Uterus (tissue), 3 donors: ENCODE measurements at regions not wholly inside any gene's neighbourhood (a gene's known extent, or its start where the extent isn't known, plus 50 kb on each side); places are given as distances from the start of the nearest gene placed in this dataset.

Source experiments
- DNase-seq, 2 donors: peaks; one replicate each; pipeline ENCODE4 v3.0.0-alpha.2; 2019 to 2020
- H3K27ac ChIP-seq, 2 donors: fragments of 200-600 bp; sonication (generic); 1 replicate in 1 of 2; 2 replicates in 1 of 2; pipeline ENCODE4 v1.5.1; 2016 to 2018
- H3K27me3 ChIP-seq, 2 donors: fragments of 200-600 bp; sonication (generic); one replicate each; pipeline ENCODE4 v1.5.1; 2018 to 2019; ENCODE audit warnings: control low read depth in 1 of 2
- H3K36me3 ChIP-seq, 2 donors: fragments of 200-600 bp; sonication (generic); one replicate each; pipeline ENCODE4 v1.5.1; 2019; ENCODE audit warnings: control low read depth in 1 of 2
- H3K4me1 ChIP-seq, 2 donors: fragments of 200-600 bp; sonication (generic); one replicate each; pipeline ENCODE4 v1.5.1; 2018 to 2019; ENCODE audit warnings: control low read depth in 1 of 2
- H3K4me3 ChIP-seq, 2 donors: fragments of 200-600 bp; sonication (generic); 1 replicate in 1 of 2; 2 replicates in 1 of 2; pipeline ENCODE4 v1.5.1; 2018 to 2019; ENCODE audit warnings: mild to moderate bottlenecking in 1 of 2
- H3K9me3 ChIP-seq, 2 donors: fragments of 200-600 bp; sonication (generic); one replicate each; pipeline ENCODE4 v1.5.1; 2019; ENCODE audit warnings: control low read depth in 1 of 2
- POLR2A ChIP-seq, 2 donors: fragments of 450-650 bp; IDR thresholded peaks; one replicate each; pipeline ENCODE4 v1.6.1; 2016; ENCODE audit warnings: antibody characterized with exemption in 2 of 2, mild to moderate bottlenecking in 1 of 2, moderate library complexity in 1 of 2
- intact Hi-C: fragments of 100-400 bp; cut with DNase I; formaldehyde crosslinking; loops from one replicate; pipeline ENCODE4 v1.15.1; 2023; ENCODE audit warnings: low total_unique reads
- TF ChIP-seq, protein P1 (sequence below), 4 experiments: fragments of 200-600 bp in 2 of 4; fragments of 450-650 bp in 2 of 4; sonication (generic) in 2 of 4; IDR thresholded peaks; one replicate each; pipeline ENCODE4 v1.5.1; 2016 to 2019; ENCODE audit warnings: antibody characterized with exemption in 4 of 4, mild to moderate bottlenecking in 2 of 4, moderate library complexity in 1 of 4
- donor health status: DM: yes; HTN: yes; CAD: no.

DNA sequence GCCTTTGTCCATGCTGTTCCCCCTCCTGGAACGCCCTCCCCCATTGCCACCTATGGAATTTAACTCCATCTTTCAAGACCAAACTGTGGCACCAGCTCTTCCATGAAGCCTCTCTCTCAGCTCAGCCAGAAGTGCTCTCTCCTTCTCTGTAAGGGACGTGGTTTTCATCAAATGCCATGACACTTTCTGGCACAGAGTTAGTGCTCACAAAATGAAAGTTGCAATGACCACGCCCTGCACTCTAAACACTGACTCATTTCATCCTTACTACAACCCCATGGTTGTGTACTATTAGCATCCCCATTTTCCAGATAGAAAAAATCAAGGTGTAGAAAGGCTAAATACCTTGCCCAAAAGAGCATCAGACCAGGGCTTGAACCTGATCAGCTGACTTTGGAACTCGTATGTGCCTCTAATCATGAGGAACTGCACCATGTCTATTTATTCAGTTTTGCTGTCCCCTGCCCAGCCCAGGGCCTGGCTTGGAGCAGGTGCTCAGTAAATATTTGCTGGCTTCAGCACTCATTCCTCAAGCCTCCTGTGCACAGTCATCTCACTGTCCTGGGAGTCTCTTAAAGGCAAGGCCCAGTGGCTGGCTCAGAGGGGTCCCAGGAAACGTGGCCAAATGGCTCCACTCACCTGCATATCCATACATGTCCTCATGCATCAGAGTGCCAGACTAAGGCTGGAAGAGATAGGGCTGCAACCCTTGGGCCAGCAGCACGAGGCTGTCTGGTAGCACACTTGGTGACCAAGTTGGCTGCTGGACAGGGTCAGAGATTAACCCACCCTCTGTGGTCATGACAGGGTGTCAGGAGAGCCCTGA lies 77.9 kb downstream of the MRPL14 start:
- DNase-seq: peak in 1 of 2 donors; percentile 81
- Histone ChIP-seq H3K4me1 (peaks cover 0 to 8% of the 10 kb centered on the region in 2 donors), H3K27ac (peak overlapping the region; percentile 89 to 91), H3K9me3 (no peaks in the 10 kb centered on the region), H3K27me3 (no peaks in the 10 kb centered on the region), H3K4me3 (no peak overlapping the region), H3K36me3 (no peaks in the 10 kb centered on the region)
- no peak for TF ChIP-seq POLR2A (IDR thresholded peaks at IDR 0.05)
- intact Hi-C loops: no loop called here

DNA sequence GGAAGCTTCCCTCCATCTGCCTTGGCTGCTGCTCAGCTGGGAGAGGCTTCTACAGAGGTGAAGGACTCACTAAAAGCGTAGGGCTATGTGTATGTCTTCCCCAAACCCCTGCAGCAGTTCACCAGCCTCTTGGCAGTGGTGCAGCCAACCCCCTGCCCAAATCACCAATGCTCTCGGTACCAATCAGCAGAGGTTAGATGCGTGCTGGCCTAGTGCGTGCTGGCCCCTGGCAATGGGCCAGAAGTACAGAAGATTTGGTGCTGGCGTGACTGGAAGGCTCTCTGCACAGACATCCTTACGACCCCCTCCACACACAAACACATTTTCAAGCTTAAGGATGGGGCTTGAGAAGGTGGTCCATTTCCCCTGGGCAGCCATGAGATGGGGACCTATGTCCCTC lies 79.0 kb downstream of the MRPL14 start:
- H3K9me3 ChIP-seq: no peaks in the 10 kb centered on the region
- peaks cover 0 to 8% of the 10 kb centered on the region in 2 donors for H3K4me1 ChIP-seq
- intact Hi-C loops: no loop called here
- H3K27ac ChIP-seq: peak overlapping the region; percentile 89 to 91
- TF ChIP-seq POLR2A (IDR thresholded peaks at IDR 0.05): no peak
- TF ChIP-seq, protein P1, sequence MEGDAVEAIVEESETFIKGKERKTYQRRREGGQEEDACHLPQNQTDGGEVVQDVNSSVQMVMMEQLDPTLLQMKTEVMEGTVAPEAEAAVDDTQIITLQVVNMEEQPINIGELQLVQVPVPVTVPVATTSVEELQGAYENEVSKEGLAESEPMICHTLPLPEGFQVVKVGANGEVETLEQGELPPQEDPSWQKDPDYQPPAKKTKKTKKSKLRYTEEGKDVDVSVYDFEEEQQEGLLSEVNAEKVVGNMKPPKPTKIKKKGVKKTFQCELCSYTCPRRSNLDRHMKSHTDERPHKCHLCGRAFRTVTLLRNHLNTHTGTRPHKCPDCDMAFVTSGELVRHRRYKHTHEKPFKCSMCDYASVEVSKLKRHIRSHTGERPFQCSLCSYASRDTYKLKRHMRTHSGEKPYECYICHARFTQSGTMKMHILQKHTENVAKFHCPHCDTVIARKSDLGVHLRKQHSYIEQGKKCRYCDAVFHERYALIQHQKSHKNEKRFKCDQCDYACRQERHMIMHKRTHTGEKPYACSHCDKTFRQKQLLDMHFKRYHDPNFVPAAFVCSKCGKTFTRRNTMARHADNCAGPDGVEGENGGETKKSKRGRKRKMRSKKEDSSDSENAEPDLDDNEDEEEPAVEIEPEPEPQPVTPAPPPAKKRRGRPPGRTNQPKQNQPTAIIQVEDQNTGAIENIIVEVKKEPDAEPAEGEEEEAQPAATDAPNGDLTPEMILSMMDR (IDR thresholded peaks at IDR 0.05): no peak
- H3K4me3 ChIP-seq: no peak overlapping the region
- no peak for DNase-seq
- no peaks in the 10 kb centered on the region for H3K27me3 ChIP-seq
- no peaks in the 10 kb centered on the region for H3K36me3 ChIP-seq

DNA sequence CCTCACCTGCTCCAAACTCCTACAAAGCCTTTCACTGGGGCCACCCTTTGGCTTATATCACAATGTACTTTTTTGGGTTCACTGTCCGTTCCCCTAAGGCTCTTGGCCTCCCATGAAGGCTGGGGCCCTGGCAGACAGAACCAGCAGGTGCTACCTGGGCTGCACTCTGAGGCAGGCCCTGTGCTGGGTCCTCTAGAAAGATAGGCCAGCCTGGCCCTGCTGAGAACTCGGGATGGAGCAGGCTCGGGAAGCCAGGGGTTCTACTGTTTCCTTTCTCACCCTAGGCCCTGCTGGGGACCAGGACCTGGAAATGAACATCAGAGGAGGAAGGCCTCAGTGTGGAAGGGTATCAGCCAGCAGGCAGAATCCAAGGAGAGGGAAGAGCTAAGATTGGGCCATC lies 79.5 kb downstream of the MRPL14 start:
- no peak for TF ChIP-seq POLR2A (IDR thresholded peaks at IDR 0.05)
- TF ChIP-seq, protein P1 (IDR thresholded peaks at IDR 0.05): no peak
- H3K4me3 ChIP-seq: no peak overlapping the region
- H3K36me3 ChIP-seq: no peaks in the 10 kb centered on the region
- H3K9me3 ChIP-seq: no peaks in the 10 kb centered on the region
- intact Hi-C loops: no loop called here
- DNase-seq: no peak
- H3K27ac ChIP-seq: peak overlapping the region; percentile 89 to 91
- H3K4me1 ChIP-seq: peaks cover 0 to 13% of the 10 kb centered on the region in 2 donors
- no peaks in the 10 kb centered on the region for H3K27me3 ChIP-seq

DNA sequence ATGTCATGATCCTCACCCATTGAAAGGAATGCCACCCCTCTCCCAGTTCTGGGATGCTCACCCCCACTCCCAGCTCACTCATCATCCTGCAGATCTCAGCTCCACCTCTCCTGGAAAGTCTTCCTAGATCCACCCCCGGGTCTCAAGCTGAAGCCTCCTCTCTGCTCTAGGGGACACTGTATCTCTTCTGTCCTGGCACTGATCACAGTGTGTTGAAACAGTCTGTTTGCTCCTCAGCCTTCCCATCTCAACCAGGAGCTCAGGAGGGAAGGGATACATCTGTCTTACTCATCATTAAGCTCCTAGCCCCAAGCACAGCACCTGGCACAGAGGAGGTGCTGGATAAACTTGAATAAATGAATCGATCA lies 80.1 kb downstream of the MRPL14 start:
- H3K4me3 ChIP-seq: no peak overlapping the region
- H3K4me1 ChIP-seq: peaks cover 3 to 17% of the 10 kb centered on the region in 2 donors
- H3K27me3 ChIP-seq: no peaks in the 10 kb centered on the region
- H3K36me3 ChIP-seq: no peaks in the 10 kb centered on the region
- DNase-seq: no peak
- TF ChIP-seq POLR2A (IDR thresholded peaks at IDR 0.05): no peak
- TF ChIP-seq, protein P1 (IDR thresholded peaks at IDR 0.05): no peak
- H3K27ac ChIP-seq: peak overlapping the region; percentile 89 to 91
- no peaks in the 10 kb centered on the region for H3K9me3 ChIP-seq
- intact Hi-C loops: no loop called here

DNA sequence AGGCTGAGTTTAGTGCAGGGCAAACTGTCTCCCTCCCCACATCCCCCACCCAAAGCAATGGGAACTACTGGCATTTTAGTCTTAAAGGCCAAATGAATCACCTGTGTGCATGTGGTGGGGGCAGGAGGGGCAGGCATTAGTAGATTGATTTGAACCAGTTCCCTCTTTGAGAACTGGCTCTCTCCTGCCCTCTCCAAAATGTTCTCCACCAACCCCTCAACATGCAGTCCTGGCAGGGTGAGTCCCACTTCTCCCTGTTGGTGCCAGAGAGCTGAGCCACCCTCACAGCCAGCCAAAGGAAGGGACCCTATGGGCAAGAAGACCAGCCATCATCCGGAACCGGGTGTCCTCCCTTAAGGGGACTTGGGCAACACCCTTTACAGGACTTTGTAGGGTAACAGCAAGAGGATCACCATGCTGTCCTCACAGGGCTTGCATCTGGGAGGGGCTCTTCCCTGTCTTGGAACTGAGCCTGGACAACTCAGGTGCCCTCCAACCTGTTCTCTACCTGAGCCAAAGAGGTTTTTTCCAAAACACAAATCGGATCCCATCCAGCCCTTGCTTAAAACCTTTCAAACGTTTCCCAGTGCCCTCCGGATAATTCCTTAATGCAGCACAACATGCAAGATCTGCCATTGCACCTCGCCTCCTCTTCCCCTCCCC lies 80.6 kb downstream of the MRPL14 start:
- Histone ChIP-seq H3K9me3 (no peaks in the 10 kb centered on the region), H3K4me3 (no peak overlapping the region), H3K4me1 (peaks cover 3 to 17% of the 10 kb centered on the region in 2 donors), H3K27ac (peak overlapping the region; percentile 89 to 91), H3K27me3 (no peaks in the 10 kb centered on the region), H3K36me3 (no peaks in the 10 kb centered on the region)
- DNase-seq: no peak
- TF ChIP-seq, protein P1 (IDR thresholded peaks at IDR 0.05): no peak
- TF ChIP-seq POLR2A (IDR thresholded peaks at IDR 0.05): no peak
- intact Hi-C loops: no loop called here
